Hepatocyte (in vitro differentiated cells): ENCODE measurements at regions not wholly inside any gene's neighbourhood (a gene's known extent, or its start where the extent isn't known, plus 50 kb on each side); places are given as distances from the start of the nearest gene placed in this dataset.
"Not testable (repeated sequence)": the region's sequence is repeated elsewhere in the genome, so short reads cannot be mapped to it uniquely, and the experiment has no call there.

Experiments used
- DNase-seq: peaks from one replicate; pipeline ENCODE4 v3.0.0-alpha.2; 2016; ENCODE audit warnings: low spot score
- H2AFZ ChIP-seq: fragments of 200-600 bp; sonication (generic); 2 replicates; pipeline ENCODE4 v1.6.0; 2016; ENCODE audit warnings: antibody characterized with exemption, mild to moderate bottlenecking
- H3K27ac ChIP-seq: fragments of 200-600 bp; sonication (generic); 2 replicates; pipeline ENCODE4 v1.5.1; 2016; ENCODE audit warnings: mild to moderate bottlenecking
- H3K27me3 ChIP-seq: fragments of 200-600 bp; sonication (generic); 2 replicates; pipeline ENCODE4 v1.6.1; 2016
- H3K36me3 ChIP-seq: fragments of 200-600 bp; sonication (generic); replicated peaks from 2 replicates; pipeline ENCODE4 v1.5.1; 2016; ENCODE audit warnings: low read depth; ENCODE audit not compliant: insufficient read depth
- H3K4me1 ChIP-seq: fragments of 200-600 bp; sonication (generic); 2 replicates; pipeline ENCODE4 v1.5.1; 2016; ENCODE audit warnings: mild to moderate bottlenecking, moderate library complexity; ENCODE audit not compliant: insufficient read depth
- H3K4me2 ChIP-seq: fragments of 200-600 bp; sonication (generic); 2 replicates; pipeline ENCODE4 v1.6.0; 2016
- H3K4me3 ChIP-seq: fragments of 200-600 bp; sonication (generic); 2 replicates; pipeline ENCODE4 v1.5.1; 2016; ENCODE audit warnings: mild to moderate bottlenecking
- H3K79me2 ChIP-seq: fragments of 200-600 bp; sonication (generic); 2 replicates; pipeline ENCODE4 v1.6.0; 2017; ENCODE audit warnings: mild to moderate bottlenecking
- H3K9me2 ChIP-seq: fragments of 200-600 bp; sonication (generic); replicated peaks from 2 replicates; pipeline ENCODE4 v1.6.0; 2017; ENCODE audit warnings: mild to moderate bottlenecking; ENCODE audit not compliant: insufficient read depth
- H3K9me3 ChIP-seq: fragments of 200-600 bp; sonication (generic); 2 replicates; pipeline ENCODE4 v1.5.1; 2016; ENCODE audit warnings: low read depth, mild to moderate bottlenecking
- H4K20me1 ChIP-seq: fragments of 200-600 bp; sonication (generic); 2 replicates; pipeline ENCODE4 v1.6.0; 2016; ENCODE audit warnings: mild to moderate bottlenecking; ENCODE audit not compliant: insufficient read depth, poor library complexity, severe bottlenecking
- EZH2 ChIP-seq: fragments of 200-600 bp; sonication (generic); IDR thresholded peaks from 2 replicates; pipeline ENCODE4 v1.6.1; 2016; ENCODE audit warnings: antibody characterized with exemption, mild to moderate bottlenecking, borderline replicate concordance
- EZH2phosphoT487 ChIP-seq: fragments of 200-600 bp; sonication (generic); IDR thresholded peaks from one replicate; pipeline ENCODE4 v1.6.1; 2018; ENCODE audit warnings: antibody characterized with exemption, mild to moderate bottlenecking, low read depth, moderate library complexity; ENCODE audit not compliant: unreplicated experiment, severe bottlenecking
- WGBS: methylation state at CpG from one replicate; pipeline ENCODE4 v1.1.6; 2016; ENCODE audit warnings: low lambda C conversion rate; ENCODE audit errors: missing lambda C conversion rate; 5-methylcytosine and 5-hydroxymethylcytosine counted together
- TF ChIP-seq, protein P1 (sequence below): fragments of 200-600 bp; sonication (generic); IDR thresholded peaks from 2 replicates; pipeline ENCODE4 v1.5.1; 2016; ENCODE audit warnings: antibody characterized with exemption, mild to moderate bottlenecking; ENCODE audit not compliant: poor library complexity

DNA sequence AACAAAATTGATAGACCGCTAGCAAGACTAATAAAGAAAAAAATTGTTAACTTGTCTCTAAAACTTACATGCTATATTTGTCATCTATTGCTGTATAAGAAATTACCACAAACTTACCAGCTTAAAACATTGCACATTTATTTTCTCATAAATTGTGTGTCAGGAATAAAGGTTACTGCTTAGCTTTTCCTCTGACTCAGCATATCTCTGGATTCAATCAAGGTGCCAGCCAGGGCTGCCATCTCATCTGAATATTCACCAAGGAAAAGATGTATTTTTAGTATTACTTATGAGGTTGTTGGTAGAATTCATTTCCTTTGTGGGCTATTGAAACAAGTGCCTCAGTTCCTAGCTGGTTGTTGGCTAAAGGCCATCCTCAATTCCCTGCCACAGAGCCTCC lies 912.6 kb upstream of the NEGR1 start:
- Histone ChIP-seq H3K27ac (no peak overlapping the region), H3K9me3 (no peaks in the 10 kb centered on the region), H3K4me2 (no peak overlapping the region), H3K36me3 (no peaks in the 10 kb centered on the region), H2AFZ (no peak overlapping the region), H3K4me3 (no peak overlapping the region), H4K20me1 (no peaks in the 10 kb centered on the region), H3K4me1 (no peaks in the 10 kb centered on the region), H3K27me3 (no peaks in the 10 kb centered on the region), H3K79me2 (no peaks in the 10 kb centered on the region), H3K9me2 (no peaks in the 10 kb centered on the region)
- 91% methylated on average over 1 of the region's 1 CpG for WGBS
- no peak for DNase-seq
- TF ChIP-seq, protein P1, sequence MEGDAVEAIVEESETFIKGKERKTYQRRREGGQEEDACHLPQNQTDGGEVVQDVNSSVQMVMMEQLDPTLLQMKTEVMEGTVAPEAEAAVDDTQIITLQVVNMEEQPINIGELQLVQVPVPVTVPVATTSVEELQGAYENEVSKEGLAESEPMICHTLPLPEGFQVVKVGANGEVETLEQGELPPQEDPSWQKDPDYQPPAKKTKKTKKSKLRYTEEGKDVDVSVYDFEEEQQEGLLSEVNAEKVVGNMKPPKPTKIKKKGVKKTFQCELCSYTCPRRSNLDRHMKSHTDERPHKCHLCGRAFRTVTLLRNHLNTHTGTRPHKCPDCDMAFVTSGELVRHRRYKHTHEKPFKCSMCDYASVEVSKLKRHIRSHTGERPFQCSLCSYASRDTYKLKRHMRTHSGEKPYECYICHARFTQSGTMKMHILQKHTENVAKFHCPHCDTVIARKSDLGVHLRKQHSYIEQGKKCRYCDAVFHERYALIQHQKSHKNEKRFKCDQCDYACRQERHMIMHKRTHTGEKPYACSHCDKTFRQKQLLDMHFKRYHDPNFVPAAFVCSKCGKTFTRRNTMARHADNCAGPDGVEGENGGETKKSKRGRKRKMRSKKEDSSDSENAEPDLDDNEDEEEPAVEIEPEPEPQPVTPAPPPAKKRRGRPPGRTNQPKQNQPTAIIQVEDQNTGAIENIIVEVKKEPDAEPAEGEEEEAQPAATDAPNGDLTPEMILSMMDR = no peak
- TF ChIP-seq EZH2 (no peak), EZH2phosphoT487 (no peak)

DNA sequence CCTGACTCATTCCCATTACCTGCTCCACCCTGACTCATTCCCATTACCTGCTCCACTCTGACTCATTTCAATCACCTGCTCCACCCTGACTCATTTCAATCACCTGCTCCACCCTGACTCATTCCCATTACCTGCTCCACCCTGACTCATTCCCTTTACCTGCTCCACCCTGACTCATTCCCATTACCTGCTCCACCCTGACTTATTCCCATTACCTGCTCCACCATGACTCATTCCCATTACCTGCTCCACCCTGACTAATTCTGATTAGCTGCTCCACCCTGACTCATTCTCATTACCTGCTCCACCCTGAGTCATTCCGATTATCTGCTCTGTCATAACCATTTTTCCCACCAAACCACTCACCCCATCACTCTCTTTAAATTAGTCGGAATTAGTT lies 901.2 kb upstream of the NEGR1 start:
- not testable (repeated sequence) for H3K4me2 ChIP-seq, H3K9me2 ChIP-seq, H3K9me3 ChIP-seq, DNase-seq, H2AFZ ChIP-seq, H3K4me1 ChIP-seq, H4K20me1 ChIP-seq, H3K4me3 ChIP-seq, H3K27me3 ChIP-seq, H3K36me3 ChIP-seq, H3K27ac ChIP-seq, H3K79me2 ChIP-seq
- 97% methylated on average over 2 of the region's 2 CpGs for WGBS

DNA sequence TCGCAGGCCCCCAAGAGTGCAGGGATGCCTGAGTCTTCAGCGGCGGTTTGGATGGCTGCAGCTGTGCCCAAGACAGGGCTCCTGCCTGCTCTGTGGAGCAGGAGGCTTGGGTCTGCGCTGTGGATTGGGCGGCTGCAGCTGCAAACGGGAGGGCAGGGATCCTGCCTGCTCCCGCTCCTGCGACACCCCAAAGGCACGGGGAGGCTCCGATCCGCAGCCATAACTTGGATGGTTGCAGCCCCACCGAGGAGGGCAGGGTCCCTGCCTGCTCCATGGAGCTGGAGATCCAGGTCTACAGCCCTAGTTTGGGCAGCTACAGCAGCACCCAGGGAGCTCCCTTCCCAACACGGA lies 898.8 kb upstream of the NEGR1 start:
- Histone ChIP-seq H3K79me2 (no peaks in the 10 kb centered on the region), H3K4me2 (no peak overlapping the region), H2AFZ (no peak overlapping the region), H3K27ac (no peak overlapping the region), H3K4me3 (no peak overlapping the region), H3K36me3 (no peaks in the 10 kb centered on the region), H3K9me3 (no peaks in the 10 kb centered on the region), H3K27me3 (no peaks in the 10 kb centered on the region), H4K20me1 (no peaks in the 10 kb centered on the region), H3K4me1 (no peaks in the 10 kb centered on the region), H3K9me2 (no peaks in the 10 kb centered on the region)
- TF ChIP-seq EZH2 = no peak
- TF ChIP-seq, protein P1 = no peak
- TF ChIP-seq EZH2phosphoT487 = no peak
- DNase-seq = no peak
- 87% methylated on average over 12 of the region's 13 CpGs for WGBS

DNA sequence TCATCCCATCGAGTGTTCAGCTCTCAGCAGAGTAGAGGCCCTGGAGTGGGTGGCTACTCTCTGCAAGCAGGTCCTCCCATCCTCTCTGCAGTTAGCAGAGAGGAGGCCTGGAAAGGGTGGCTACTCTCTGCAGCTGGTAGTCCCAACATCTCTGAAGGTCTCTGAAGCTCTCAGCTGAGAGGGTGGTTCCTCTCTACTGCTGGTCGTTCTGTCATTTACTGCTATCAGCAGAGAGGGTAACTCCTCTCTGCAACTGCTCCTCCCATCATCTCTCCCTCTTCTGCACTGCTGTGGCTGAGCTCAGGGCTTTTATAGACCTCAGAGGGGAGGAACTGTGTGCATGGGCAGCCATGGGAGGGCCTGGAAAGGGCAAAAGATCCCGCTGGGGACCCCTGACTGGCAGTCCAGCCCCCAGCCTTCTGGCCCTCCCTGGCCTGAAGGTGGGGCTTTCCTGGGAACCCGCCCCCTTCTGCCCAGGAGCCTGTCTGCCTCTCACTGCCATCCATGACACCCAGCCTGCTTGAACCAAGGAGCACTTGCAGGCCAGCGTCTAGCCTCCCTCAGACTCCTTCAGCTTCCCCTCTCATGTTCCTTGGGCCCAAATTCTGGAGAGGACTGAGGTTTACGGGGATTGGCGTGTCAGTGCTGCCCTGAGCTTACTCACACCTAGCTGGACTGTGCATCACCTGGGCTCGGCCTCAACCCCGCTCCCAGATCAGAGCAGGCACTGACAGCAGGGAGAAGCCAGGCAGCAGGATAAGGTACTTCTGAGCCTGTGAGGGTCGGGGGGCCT lies 898.3 kb upstream of the NEGR1 start:
- H3K79me2 ChIP-seq = no peaks in the 10 kb centered on the region
- H4K20me1 ChIP-seq = no peaks in the 10 kb centered on the region
- no peak overlapping the region for H2AFZ ChIP-seq
- no peaks in the 10 kb centered on the region for H3K9me3 ChIP-seq
- DNase-seq = no peak
- H3K4me2 ChIP-seq = no peak overlapping the region
- H3K9me2 ChIP-seq = no peaks in the 10 kb centered on the region
- TF ChIP-seq, protein P1 = no peak
- TF ChIP-seq EZH2phosphoT487 = no peak
- no peak for TF ChIP-seq EZH2
- H3K27ac ChIP-seq = no peak overlapping the region
- no peaks in the 10 kb centered on the region for H3K36me3 ChIP-seq
- H3K4me3 ChIP-seq = no peak overlapping the region
- 84% methylated on average over 10 of the region's 10 CpGs for WGBS
- no peaks in the 10 kb centered on the region for H3K4me1 ChIP-seq
- no peaks in the 10 kb centered on the region for H3K27me3 ChIP-seq
